ENCODE measurements at regions not wholly inside any gene's neighbourhood (a gene's known extent, or its start where the extent isn't known, plus 50 kb on each side); places are given as distances from the start of the nearest gene placed in this dataset.

GRCh38 chr4:35038079-35038805 lies 1206.1 kb downstream of the ARAP2 start:
- Histone ChIP-seq H3K36me3 (ENCODE audit: control insufficient read depth, insufficient read depth, low read length) (no peaks in the 10 kb centered on the region), H3K27ac (ENCODE audit: low read length) (no peak overlapping the region), H3K4me1 (ENCODE audit: control insufficient read depth, insufficient read depth, low read length) (no peaks in the 10 kb centered on the region), H3K4me3 (ENCODE audit: low read length) (no peak overlapping the region), H3K9me3 (ENCODE audit: control insufficient read depth, insufficient read depth, low read length) (no peaks in the 10 kb centered on the region), H3K27me3 (ENCODE audit: control insufficient read depth, insufficient read depth, low read length) (no peaks in the 10 kb centered on the region)
- Mint-ChIP-seq H3K27ac (no peak overlapping the region), H3K4me1 (no peaks in the 10 kb centered on the region), H3K4me3 (no peak overlapping the region), H3K27me3 (ENCODE audit: low read depth in 2 of 2) (no peaks in the 10 kb centered on the region), H3K9me3 (peaks cover 4 to 9% of the 10 kb centered on the region in 2 donors), H3K36me3 (no peaks in the 10 kb centered on the region)
- 92% methylated on average over 29 of the region's 29 CpGs for WGBS (ENCODE audit: insufficient coverage)
- DNase-seq (no peak), ATAC-seq (no peak)
- no peak for TF ChIP-seq CTCF (IDR thresholded peaks at IDR 0.05)
- intact Hi-C loops (cut with micrococcal nuclease) = no loop called here

GRCh38 chr4:35038845-35039244 lies 1205.5 kb downstream of the ARAP2 start:
- Mint-ChIP-seq H3K4me1 (no peaks in the 10 kb centered on the region), H3K27me3 (ENCODE audit: low read depth in 2 of 2) (no peaks in the 10 kb centered on the region), H3K36me3 (no peaks in the 10 kb centered on the region), H3K9me3 (peaks cover 3 to 9% of the 10 kb centered on the region in 2 donors), H3K27ac (no peak overlapping the region), H3K4me3 (no peak overlapping the region)
- no peak for ATAC-seq
- Histone ChIP-seq H3K4me1 (ENCODE audit: control insufficient read depth, insufficient read depth, low read length) (no peaks in the 10 kb centered on the region), H3K4me3 (ENCODE audit: low read length) (no peak overlapping the region), H3K36me3 (ENCODE audit: control insufficient read depth, insufficient read depth, low read length) (no peaks in the 10 kb centered on the region), H3K9me3 (ENCODE audit: control insufficient read depth, insufficient read depth, low read length) (no peaks in the 10 kb centered on the region), H3K27me3 (ENCODE audit: control insufficient read depth, insufficient read depth, low read length) (no peaks in the 10 kb centered on the region), H3K27ac (ENCODE audit: low read length) (no peak overlapping the region)
- no peak for DNase-seq
- no peak for TF ChIP-seq CTCF (IDR thresholded peaks at IDR 0.05)
- intact Hi-C loops (cut with micrococcal nuclease) = no loop called here
- 83% methylated on average over 7 of the region's 7 CpGs for WGBS (ENCODE audit: insufficient coverage)

GRCh38 chr4:35052546-35052945 lies 1191.8 kb downstream of the ARAP2 start:
- Histone ChIP-seq H3K9me3 (ENCODE audit: control insufficient read depth, insufficient read depth, low read length) (no peaks in the 10 kb centered on the region), H3K36me3 (ENCODE audit: control insufficient read depth, insufficient read depth, low read length) (no peaks in the 10 kb centered on the region), H3K4me3 (ENCODE audit: low read length) (no peak overlapping the region), H3K27ac (ENCODE audit: low read length) (no peak overlapping the region), H3K27me3 (ENCODE audit: control insufficient read depth, insufficient read depth, low read length) (no peaks in the 10 kb centered on the region), H3K4me1 (ENCODE audit: control insufficient read depth, insufficient read depth, low read length) (no peaks in the 10 kb centered on the region)
- no peak for TF ChIP-seq CTCF (IDR thresholded peaks at IDR 0.05)
- intact Hi-C loops (cut with micrococcal nuclease) = no loop called here
- H3K4me3 Mint-ChIP-seq = no peak overlapping the region
- 96% methylated on average over 5 of the region's 9 CpGs for WGBS (ENCODE audit: insufficient coverage)
- no peak for DNase-seq
- no peaks in the 10 kb centered on the region for H3K4me1 Mint-ChIP-seq
- H3K9me3 Mint-ChIP-seq = peaks cover 2 to 11% of the 10 kb centered on the region in 2 donors
- no peaks in the 10 kb centered on the region for H3K36me3 Mint-ChIP-seq
- no peak for ATAC-seq
- H3K27me3 Mint-ChIP-seq (ENCODE audit: low read depth in 2 of 2) = no peaks in the 10 kb centered on the region
- no peak overlapping the region for H3K27ac Mint-ChIP-seq

- no peak overlapping the region for H3K27ac Mint-ChIP-seq
- H3K4me1 Mint-ChIP-seq = no peaks in the 10 kb centered on the region
- no peak for TF ChIP-seq CTCF (IDR thresholded peaks at IDR 0.05)
- no peaks in the 10 kb centered on the region for H3K36me3 Mint-ChIP-seq
- no peak overlapping the region for H3K4me3 Mint-ChIP-seq
- no peak for DNase-seq
- H3K27me3 Mint-ChIP-seq (ENCODE audit: low read depth in 2 of 2) = no peaks in the 10 kb centered on the region
- WGBS (ENCODE audit: insufficient coverage) = 100% methylated on average over 1 of the region's 1 CpG
- H3K36me3 ChIP-seq (ENCODE audit: control insufficient read depth, insufficient read depth, low read length) = no peaks in the 10 kb centered on the region
- no peak overlapping the region for H3K27ac ChIP-seq (ENCODE audit: low read length)
- no peaks in the 10 kb centered on the region for H3K9me3 ChIP-seq (ENCODE audit: control insufficient read depth, insufficient read depth, low read length)
- no peak overlapping the region for H3K4me3 ChIP-seq (ENCODE audit: low read length)
- no peaks in the 10 kb centered on the region for H3K9me3 Mint-ChIP-seq
- intact Hi-C loops (cut with micrococcal nuclease) = no loop called here
- no peak for ATAC-seq
- no peaks in the 10 kb centered on the region for H3K4me1 ChIP-seq (ENCODE audit: control insufficient read depth, insufficient read depth, low read length)
- H3K27me3 ChIP-seq (ENCODE audit: control insufficient read depth, insufficient read depth, low read length) = no peaks in the 10 kb centered on the region
These were observed 1181.2 kb downstream of the ARAP2 start for GRCh38 chr4:35063031-35063570.

Measured in natural killer cell (primary cell).